ENCODE measurements at regions not wholly inside any gene's neighbourhood (a gene's known extent, or its start where the extent isn't known, plus 50 kb on each side); places are given as distances from the start of the nearest gene placed in this dataset.

DNA sequence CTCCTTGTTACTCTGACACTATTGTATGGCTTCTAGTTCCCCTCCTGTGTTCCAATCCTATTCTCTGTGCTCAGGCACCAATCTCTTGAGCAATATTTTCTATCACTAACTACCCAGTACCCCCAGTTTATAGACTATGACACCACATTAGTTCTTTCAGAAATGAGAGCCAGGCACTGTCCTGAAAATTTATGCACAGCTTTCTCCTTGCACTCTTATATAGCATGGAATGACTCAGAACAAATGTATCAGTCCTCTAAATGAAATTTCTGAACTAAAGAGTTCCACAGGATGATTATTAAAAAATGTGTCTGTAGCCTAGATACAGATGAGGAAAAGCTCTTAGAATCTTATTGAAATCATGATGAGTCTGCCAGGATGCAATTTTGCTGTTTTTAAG is 489.9 kb downstream of the XPNPEP1 start:
- Histone ChIP-seq H3K27ac (no peak overlapping the region), H3K4me1 (ENCODE audit: control insufficient read depth in 1 of 2, insufficient read depth in 1 of 2, low read depth in 1 of 2, low read length in 1 of 2) (no peaks in the 10 kb centered on the region), H3K27me3 (no peaks in the 10 kb centered on the region), H3K36me3 (no peaks in the 10 kb centered on the region), H3K9me3 (no peaks in the 10 kb centered on the region), H3K4me3 (ENCODE audit: low read depth in 1 of 2, low read length in 1 of 2) (no peak overlapping the region)
- TF ChIP-seq, protein P1, sequence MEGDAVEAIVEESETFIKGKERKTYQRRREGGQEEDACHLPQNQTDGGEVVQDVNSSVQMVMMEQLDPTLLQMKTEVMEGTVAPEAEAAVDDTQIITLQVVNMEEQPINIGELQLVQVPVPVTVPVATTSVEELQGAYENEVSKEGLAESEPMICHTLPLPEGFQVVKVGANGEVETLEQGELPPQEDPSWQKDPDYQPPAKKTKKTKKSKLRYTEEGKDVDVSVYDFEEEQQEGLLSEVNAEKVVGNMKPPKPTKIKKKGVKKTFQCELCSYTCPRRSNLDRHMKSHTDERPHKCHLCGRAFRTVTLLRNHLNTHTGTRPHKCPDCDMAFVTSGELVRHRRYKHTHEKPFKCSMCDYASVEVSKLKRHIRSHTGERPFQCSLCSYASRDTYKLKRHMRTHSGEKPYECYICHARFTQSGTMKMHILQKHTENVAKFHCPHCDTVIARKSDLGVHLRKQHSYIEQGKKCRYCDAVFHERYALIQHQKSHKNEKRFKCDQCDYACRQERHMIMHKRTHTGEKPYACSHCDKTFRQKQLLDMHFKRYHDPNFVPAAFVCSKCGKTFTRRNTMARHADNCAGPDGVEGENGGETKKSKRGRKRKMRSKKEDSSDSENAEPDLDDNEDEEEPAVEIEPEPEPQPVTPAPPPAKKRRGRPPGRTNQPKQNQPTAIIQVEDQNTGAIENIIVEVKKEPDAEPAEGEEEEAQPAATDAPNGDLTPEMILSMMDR (IDR thresholded peaks at IDR 0.05) = no peak

- no peak overlapping the region for H3K4me3 ChIP-seq (ENCODE audit: low read depth in 1 of 2, low read length in 1 of 2)
- TF ChIP-seq, protein P1 (IDR thresholded peaks at IDR 0.05) = no peak
- H3K36me3 ChIP-seq = no peaks in the 10 kb centered on the region
- no peaks in the 10 kb centered on the region for H3K27me3 ChIP-seq
- H3K27ac ChIP-seq = no peak overlapping the region
- H3K9me3 ChIP-seq = no peaks in the 10 kb centered on the region
- no peaks in the 10 kb centered on the region for H3K4me1 ChIP-seq (ENCODE audit: control insufficient read depth in 1 of 2, insufficient read depth in 1 of 2, low read depth in 1 of 2, low read length in 1 of 2)
Measured at GRCh38 chr10:109432281-109432680, 491.0 kb downstream of the XPNPEP1 start.

DNA sequence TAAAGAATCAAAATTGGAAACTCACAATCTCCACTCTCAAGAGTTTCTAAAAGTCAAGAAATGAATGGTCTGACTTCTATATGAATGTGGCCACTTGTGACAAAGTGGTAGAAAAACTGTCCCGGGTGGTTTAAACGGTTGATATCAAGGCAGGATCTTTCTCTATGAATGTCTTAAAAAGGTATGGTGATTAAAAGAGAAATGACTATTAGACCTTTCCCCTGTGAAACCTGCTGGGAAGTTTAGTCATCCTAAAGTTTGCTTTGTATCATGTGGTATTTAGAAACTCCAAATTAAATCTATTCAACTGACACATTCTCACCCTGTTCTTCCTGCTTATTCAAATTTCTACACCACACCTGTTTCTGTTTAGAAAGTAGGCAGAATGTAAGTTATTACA is 492.5 kb downstream of the XPNPEP1 start:
- Histone ChIP-seq H3K4me3 (ENCODE audit: low read depth in 1 of 2, low read length in 1 of 2) (no peak overlapping the region), H3K36me3 (no peaks in the 10 kb centered on the region), H3K4me1 (ENCODE audit: control insufficient read depth in 1 of 2, insufficient read depth in 1 of 2, low read depth in 1 of 2, low read length in 1 of 2) (no peaks in the 10 kb centered on the region), H3K27ac (no peak overlapping the region), H3K27me3 (no peaks in the 10 kb centered on the region), H3K9me3 (no peaks in the 10 kb centered on the region)
- TF ChIP-seq, protein P1 (IDR thresholded peaks at IDR 0.05) = no peak

- Histone ChIP-seq H3K4me1 (ENCODE audit: control insufficient read depth in 1 of 2, insufficient read depth in 1 of 2, low read depth in 1 of 2, low read length in 1 of 2) (no peaks in the 10 kb centered on the region), H3K9me3 (no peaks in the 10 kb centered on the region), H3K4me3 (ENCODE audit: low read depth in 1 of 2, low read length in 1 of 2) (no peak overlapping the region), H3K27ac (no peak overlapping the region), H3K27me3 (no peaks in the 10 kb centered on the region), H3K36me3 (no peaks in the 10 kb centered on the region)
- TF ChIP-seq, protein P1 (IDR thresholded peaks at IDR 0.05) = no peak
Measured at GRCh38 chr10:109430043-109430760, 493.1 kb downstream of the XPNPEP1 start.

- Histone ChIP-seq H3K27me3 (no peaks in the 10 kb centered on the region), H3K4me3 (ENCODE audit: low read depth in 1 of 2, low read length in 1 of 2) (no peak overlapping the region), H3K4me1 (ENCODE audit: control insufficient read depth in 1 of 2, insufficient read depth in 1 of 2, low read depth in 1 of 2, low read length in 1 of 2) (no peaks in the 10 kb centered on the region), H3K36me3 (no peaks in the 10 kb centered on the region), H3K27ac (no peak overlapping the region), H3K9me3 (no peaks in the 10 kb centered on the region)
- TF ChIP-seq, protein P1 (IDR thresholded peaks at IDR 0.05) = no peak
Measured at GRCh38 chr10:109428775-109429491, 494.4 kb downstream of the XPNPEP1 start.
